ENCODE measurements at regions not wholly inside any gene's neighbourhood (a gene's known extent, or its start where the extent isn't known, plus 50 kb on each side); places are given as distances from the start of the nearest gene placed in this dataset.
"Not testable (repeated sequence)": the region's sequence is repeated elsewhere in the genome, so short reads cannot be mapped to it uniquely, and the experiment has no call there.

DNA sequence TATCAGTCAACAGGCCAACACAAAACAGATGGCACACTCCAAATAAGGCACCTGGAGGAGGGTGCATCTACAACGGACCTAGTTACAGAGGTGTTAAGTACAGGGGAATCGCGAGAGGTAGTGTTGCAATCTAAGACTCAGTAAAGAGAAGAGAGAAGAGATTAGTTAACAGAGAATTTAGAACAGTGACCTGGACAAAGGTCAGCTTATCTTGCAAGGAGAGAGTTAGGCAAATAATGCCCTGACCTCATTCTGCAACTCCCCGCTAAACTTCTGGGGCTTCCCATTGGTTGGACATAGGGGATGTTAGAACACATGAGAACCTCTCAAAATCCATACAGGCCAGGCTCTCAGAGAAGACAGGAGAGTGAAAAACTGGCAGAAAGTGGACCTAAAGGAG is 289.4 kb upstream of the GK2 start:
- Histone ChIP-seq H3K36me3 (no peaks in the 10 kb centered on the region), H3K4me3 (no peak overlapping the region), H3K9me3 (peaks cover 0 to 14% (median 1%) of the 10 kb centered on the region in 4 donors), H3K27ac (no peak overlapping the region), H3K27me3 (no peaks in the 10 kb centered on the region), H3K4me1 (no peaks in the 10 kb centered on the region)
- TF ChIP-seq EP300 (IDR thresholded peaks at IDR 0.05) (no peak), POLR2A (IDR thresholded peaks at IDR 0.05) (no peak)
- TF ChIP-seq, protein P1, sequence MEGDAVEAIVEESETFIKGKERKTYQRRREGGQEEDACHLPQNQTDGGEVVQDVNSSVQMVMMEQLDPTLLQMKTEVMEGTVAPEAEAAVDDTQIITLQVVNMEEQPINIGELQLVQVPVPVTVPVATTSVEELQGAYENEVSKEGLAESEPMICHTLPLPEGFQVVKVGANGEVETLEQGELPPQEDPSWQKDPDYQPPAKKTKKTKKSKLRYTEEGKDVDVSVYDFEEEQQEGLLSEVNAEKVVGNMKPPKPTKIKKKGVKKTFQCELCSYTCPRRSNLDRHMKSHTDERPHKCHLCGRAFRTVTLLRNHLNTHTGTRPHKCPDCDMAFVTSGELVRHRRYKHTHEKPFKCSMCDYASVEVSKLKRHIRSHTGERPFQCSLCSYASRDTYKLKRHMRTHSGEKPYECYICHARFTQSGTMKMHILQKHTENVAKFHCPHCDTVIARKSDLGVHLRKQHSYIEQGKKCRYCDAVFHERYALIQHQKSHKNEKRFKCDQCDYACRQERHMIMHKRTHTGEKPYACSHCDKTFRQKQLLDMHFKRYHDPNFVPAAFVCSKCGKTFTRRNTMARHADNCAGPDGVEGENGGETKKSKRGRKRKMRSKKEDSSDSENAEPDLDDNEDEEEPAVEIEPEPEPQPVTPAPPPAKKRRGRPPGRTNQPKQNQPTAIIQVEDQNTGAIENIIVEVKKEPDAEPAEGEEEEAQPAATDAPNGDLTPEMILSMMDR (IDR thresholded peaks at IDR 0.05), result no peak
- DNase-seq (ENCODE audit: low spot score in 2 of 2), result no peak
- 80 to 86% methylated on average over 4 of the region's 4 CpGs for WGBS, 2 donors

DNA sequence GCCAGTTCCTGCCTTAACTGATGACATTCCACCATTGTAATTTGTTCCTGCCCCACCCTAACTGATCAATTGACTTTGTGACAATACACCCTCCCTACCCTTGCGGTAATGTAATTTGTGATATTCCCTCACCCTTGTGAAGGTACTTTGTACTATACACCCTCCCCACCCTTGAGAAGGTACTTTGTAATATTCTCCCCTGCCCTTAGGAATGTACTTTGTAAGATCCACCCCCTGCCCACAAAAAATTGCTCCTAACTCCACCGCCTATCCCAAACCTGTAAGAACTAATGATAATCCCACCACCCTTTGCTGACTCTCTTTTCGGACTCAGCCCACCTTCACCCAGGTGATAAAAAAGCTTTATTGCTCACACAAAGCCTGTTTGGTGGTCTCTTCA is 288.5 kb upstream of the GK2 start:
- not testable (repeated sequence) for H3K4me1 ChIP-seq; H3K27me3 ChIP-seq; H3K4me3 ChIP-seq; DNase-seq (ENCODE audit: low spot score in 2 of 2); H3K36me3 ChIP-seq; H3K27ac ChIP-seq
- WGBS, 2 donors, result 75 to 97% methylated on average over 3 of the region's 3 CpGs
- peaks cover 0 to 14% (median 1%) of the 10 kb centered on the region in 4 donors for H3K9me3 ChIP-seq

DNA sequence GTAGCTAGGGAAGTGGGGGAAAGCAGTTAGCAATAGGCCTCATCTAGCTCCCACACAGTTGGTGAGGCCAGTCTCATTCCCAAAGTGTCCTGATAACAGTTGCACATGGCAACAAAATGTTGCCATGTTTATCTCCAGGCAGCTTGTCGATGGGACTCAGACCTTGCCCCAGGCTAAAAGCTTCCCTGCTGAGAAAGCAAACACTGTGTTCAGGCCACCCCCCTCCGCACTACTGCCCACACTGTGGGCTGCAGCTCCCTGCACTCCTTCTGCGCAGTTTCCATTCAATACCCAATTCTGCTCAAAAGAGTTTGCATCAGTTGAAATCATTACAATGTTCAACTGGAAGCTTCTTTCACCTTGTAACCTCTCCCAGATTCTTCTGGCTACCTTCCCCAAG is 287.8 kb upstream of the GK2 start:
- H3K4me3 ChIP-seq, result no peak overlapping the region
- no peak overlapping the region for H3K27ac ChIP-seq
- H3K27me3 ChIP-seq, result no peaks in the 10 kb centered on the region
- H3K9me3 ChIP-seq, result peaks cover 0 to 14% (median 1%) of the 10 kb centered on the region in 4 donors
- WGBS, 2 donors, result 75 to 79% methylated on average over 3 of the region's 3 CpGs
- no peaks in the 10 kb centered on the region for H3K36me3 ChIP-seq
- DNase-seq (ENCODE audit: low spot score in 2 of 2), result no peak
- TF ChIP-seq POLR2A (IDR thresholded peaks at IDR 0.05) (no peak), EP300 (IDR thresholded peaks at IDR 0.05) (no peak)
- TF ChIP-seq, protein P1 (IDR thresholded peaks at IDR 0.05), result no peak
- H3K4me1 ChIP-seq, result no peaks in the 10 kb centered on the region

DNA sequence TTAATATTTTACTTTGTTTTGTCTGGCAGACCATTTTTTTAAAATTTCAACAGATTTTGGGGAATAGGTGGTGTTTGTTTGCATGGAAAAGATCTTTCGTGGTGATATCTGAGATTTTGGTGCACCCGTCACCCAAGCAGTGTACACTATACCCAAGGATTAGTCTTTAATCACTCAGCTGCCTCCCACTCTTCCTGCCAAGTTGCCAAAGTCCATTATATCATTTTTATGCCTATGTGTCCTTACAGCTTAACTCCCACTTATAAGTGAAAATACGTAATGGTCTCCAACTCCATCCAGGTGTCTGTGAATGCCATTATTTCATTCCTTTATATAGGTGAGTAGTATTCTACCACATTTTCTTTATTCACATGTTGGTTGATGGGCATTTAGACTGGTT is 281.7 kb upstream of the GK2 start:
- H3K27ac ChIP-seq, result no peak overlapping the region
- H3K36me3 ChIP-seq, result no peaks in the 10 kb centered on the region
- WGBS, 2 donors, result 76 to 86% methylated on average over 3 of the region's 3 CpGs
- no peak overlapping the region for H3K4me3 ChIP-seq
- H3K4me1 ChIP-seq, result no peaks in the 10 kb centered on the region
- DNase-seq (ENCODE audit: low spot score in 2 of 2), result no peak
- H3K27me3 ChIP-seq, result no peaks in the 10 kb centered on the region
- TF ChIP-seq, protein P1 (IDR thresholded peaks at IDR 0.05), result no peak
- peaks cover 0 to 10% (median 1%) of the 10 kb centered on the region in 4 donors for H3K9me3 ChIP-seq

DNA sequence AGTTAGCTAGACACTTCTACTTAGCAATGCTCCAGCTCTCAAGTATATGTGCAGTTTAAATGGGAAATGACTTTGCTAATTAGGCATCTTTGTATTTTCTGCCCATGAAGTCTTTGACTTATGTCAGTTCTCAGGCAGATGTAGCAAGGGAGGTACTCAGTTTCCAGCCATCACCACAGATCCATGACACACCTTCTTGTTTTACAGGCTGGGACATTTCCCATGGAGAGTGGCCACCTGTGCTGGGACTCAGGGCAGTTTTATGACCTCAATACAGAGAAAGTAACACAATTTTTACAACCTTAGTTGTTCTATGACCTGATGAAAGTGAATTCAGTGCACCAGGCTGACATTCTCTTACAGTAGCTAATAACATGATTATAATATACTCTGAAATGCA is 280.7 kb upstream of the GK2 start:
- Histone ChIP-seq H3K36me3 (no peaks in the 10 kb centered on the region), H3K4me1 (no peaks in the 10 kb centered on the region), H3K9me3 (peaks cover 0 to 4% (median 1%) of the 10 kb centered on the region in 4 donors), H3K27me3 (no peaks in the 10 kb centered on the region), H3K27ac (no peak overlapping the region), H3K4me3 (no peak overlapping the region)
- no peak for TF ChIP-seq POLR2A (IDR thresholded peaks at IDR 0.05)
- no peak for TF ChIP-seq EP300 (IDR thresholded peaks at IDR 0.05)
- TF ChIP-seq, protein P1 (IDR thresholded peaks at IDR 0.05), result no peak
- no peak for DNase-seq (ENCODE audit: low spot score in 2 of 2)

DNA sequence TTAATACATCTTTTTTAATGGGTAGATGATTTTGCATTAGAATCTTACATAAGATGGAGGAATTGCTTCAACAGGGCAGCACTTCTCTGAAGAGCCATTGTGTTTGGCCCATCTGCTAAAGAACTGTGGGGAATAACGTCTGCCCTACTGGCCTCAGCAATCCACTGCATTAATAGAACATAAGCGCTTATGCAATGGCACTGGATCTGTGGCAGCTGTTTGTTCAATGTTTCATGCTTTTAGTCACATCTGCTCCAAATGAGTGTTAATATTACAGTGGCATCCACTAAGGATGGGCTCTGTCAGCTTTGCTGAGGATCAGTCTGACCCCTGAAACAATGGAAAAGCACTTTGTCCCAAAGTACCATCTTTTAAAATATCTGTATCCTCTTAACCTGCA is 279.0 kb upstream of the GK2 start:
- no peaks in the 10 kb centered on the region for H3K27me3 ChIP-seq
- TF ChIP-seq, protein P1 (IDR thresholded peaks at IDR 0.05), result no peak
- no peak for TF ChIP-seq EP300 (IDR thresholded peaks at IDR 0.05)
- no peak for TF ChIP-seq POLR2A (IDR thresholded peaks at IDR 0.05)
- H3K27ac ChIP-seq, result no peak overlapping the region
- H3K9me3 ChIP-seq, result no peaks in the 10 kb centered on the region
- H3K4me3 ChIP-seq, result no peak overlapping the region
- 64% methylated on average over 2 of the region's 2 CpGs for WGBS, 2 donors
- H3K4me1 ChIP-seq, result no peaks in the 10 kb centered on the region
- no peak for DNase-seq (ENCODE audit: low spot score in 2 of 2)
- no peaks in the 10 kb centered on the region for H3K36me3 ChIP-seq

Measured in tibial nerve (tissue), 4 donors.